Heart right ventricle (tissue), 16 donors: ENCODE measurements at regions not wholly inside any gene's neighbourhood (a gene's known extent, or its start where the extent isn't known, plus 50 kb on each side); places are given as distances from the start of the nearest gene placed in this dataset.

Experiments
- ATAC-seq, 8 donors: fragments of 200-7000 bp; cut with Tn5 transposase; one replicate each; pipeline ENCODE4 v1.9.1; 2020; ENCODE audit warnings: mild to moderate bottlenecking in 8 of 8, moderate library complexity in 8 of 8, moderate number of reproducible peaks in 1 of 8
- DNase-seq, 2 donors: peaks; one replicate each; pipeline ENCODE4 v3.0.0-alpha.2; 2020
- H3K27ac ChIP-seq, 10 donors: fragments of 200-600 bp; sonication (generic) in 2 of 10; one replicate each; pipeline versions ENCODE4 v1.5.0 to v1.8.0; 2020 to 2022; ENCODE audit warnings: mild to moderate bottlenecking in 3 of 10
- H3K27me3 ChIP-seq, 7 donors: fragments of 200-600 bp; one replicate each; pipeline ENCODE4 v1.8.0; 2021 to 2022; ENCODE audit warnings: mild to moderate bottlenecking in 2 of 7
- H3K36me3 ChIP-seq, 9 donors: fragments of 200-600 bp; sonication (generic) in 1 of 9; one replicate each; pipeline versions ENCODE4 v1.5.0 to v1.8.0; 2020 to 2022; ENCODE audit warnings: mild to moderate bottlenecking in 2 of 9
- H3K4me1 ChIP-seq, 9 donors: fragments of 200-600 bp; sonication (generic) in 1 of 9; one replicate each; pipeline versions ENCODE4 v1.5.0 to v1.8.0; 2020 to 2022; ENCODE audit warnings: mild to moderate bottlenecking in 4 of 9
- H3K4me3 ChIP-seq, 10 donors: fragments of 200-600 bp; sonication (generic) in 2 of 10; one replicate each; pipeline versions ENCODE4 v1.5.0 to v1.8.0; 2020 to 2022; ENCODE audit warnings: mild to moderate bottlenecking in 7 of 10, moderate library complexity in 2 of 10
- H3K9me3 ChIP-seq, 11 donors: fragments of 200-600 bp in 10 of 11; sonication (generic) in 2 of 11; one replicate each; pipeline versions ENCODE4 v1.5.0 to v1.8.0; 2013 to 2022; ENCODE audit warnings: mild to moderate bottlenecking in 2 of 11, control low read depth in 1 of 11, moderate library complexity in 1 of 11
- CTCF ChIP-seq, 9 donors: fragments of 200-600 bp; sonication (generic) in 2 of 9; IDR thresholded peaks; one replicate each; pipeline versions ENCODE4 v1.5.0 to v1.8.0; 2021 to 2022; ENCODE audit warnings: antibody characterized with exemption in 9 of 9, mild to moderate bottlenecking in 5 of 9, moderate library complexity in 1 of 9
- WGBS, 2 donors: extraction: QIAGEN DNeasy Blood & Tissue Kit; methylation state at CpG; one replicate each; pipeline ENCODE4 v1.1.7; 2013; ENCODE audit warnings: inconsistent platforms in 1 of 2; 5-methylcytosine and 5-hydroxymethylcytosine counted together
- intact Hi-C, 10 donors: fragments of 100-400 bp; cut with DNase I; formaldehyde crosslinking; loops; one replicate each; pipeline versions ENCODE4 v1.11.1 to v1.14.2; 2022
- donor health status: Arrhythmogenic right ventricular cardiomyopathy.
- donor health status: ischemic (EF 13 %, LVEDD 7.1; RV severe dilation, severe dysfunction).
- donor health status: healthy with polysubstance abuse.
- donor health status: DM: no; HTN: yes; CAD: no.
- donor health status: DM: no; HTN: no; CAD: no.
- donor health status: ischemic (EF 25% LVEDD 6.9; RV normal size, moderate dysfunction).
- donor health status: ischemic (EF 25% LVEDD 5.7; RV mildly dilated, moderate dysfunction).
- donor health status: healthy.
- donor health status: DM: yes; HTN: yes; CAD: no.
- donor health status: Ischemic cardiomyopathy.
- donor health status: ischemic (EF 35%, LVEDD 5.7; RV mildly dilated, moderate dysfunction).
- donor health status: nonischemic (EF 11% LVEDD 7.7; RV severe dilation, severe dysfunction).
- donor health status: DM: yes; HTN: yes; CAD: no.
- donor health status: PGD.
- donor health status: ischemic (EF 29% LVEDD 5.4; RV normal size, mild dysfunction).
- donor health status: nonischemic (EF 23%, LVEDD 6.1; RV moderate dilation, normal function).

- Histone ChIP-seq H3K9me3 (no peaks in the 10 kb centered on the region), H3K27me3 (no peaks in the 10 kb centered on the region), H3K36me3 (no peaks in the 10 kb centered on the region), H3K27ac (no peak overlapping the region), H3K4me1 (peaks cover 0 to 8% (median 0%) of the 10 kb centered on the region in 9 donors), H3K4me3 (no peak overlapping the region)
- no peak for TF ChIP-seq CTCF (IDR thresholded peaks at IDR 0.05)
- WGBS, 2 donors, result 79 to 90% methylated on average over 2 of the region's 2 CpGs
- intact Hi-C loops, result loop anchor here in 1 of 10 donors (10.0 kb wide), 1 partner anchor 102 kb away; no protein-coding TSS in a partner anchor
- DNase-seq (no peak), ATAC-seq (no peak)
Observed at GRCh38 chr6:134626589-134626988, 308.7 kb upstream of the SGK1 start.

- no peak overlapping the region for H3K27ac ChIP-seq
- TF ChIP-seq CTCF (IDR thresholded peaks at IDR 0.05), result no peak
- no peaks in the 10 kb centered on the region for H3K36me3 ChIP-seq
- no peaks in the 10 kb centered on the region for H3K27me3 ChIP-seq
- no peak for ATAC-seq
- no peak overlapping the region for H3K4me3 ChIP-seq
- intact Hi-C loops, result loop anchor here in 1 of 10 donors (10.0 kb wide), 1 partner anchor 101 kb away; no protein-coding TSS in a partner anchor
- no peak for DNase-seq
- 36 to 44% methylated on average over 2 of the region's 2 CpGs for WGBS, 2 donors
- H3K4me1 ChIP-seq, result peaks cover 0 to 4% (median 0%) of the 10 kb centered on the region in 9 donors
- H3K9me3 ChIP-seq, result no peaks in the 10 kb centered on the region
Observed at GRCh38 chr6:134626086-134626485, 308.2 kb upstream of the SGK1 start.

- no peaks in the 10 kb centered on the region for H3K9me3 ChIP-seq
- ATAC-seq (no peak), DNase-seq (no peak)
- no peak overlapping the region for H3K27ac ChIP-seq
- no peak for TF ChIP-seq CTCF (IDR thresholded peaks at IDR 0.05)
- WGBS, 2 donors, result 98% methylated on average over 6 of the region's 6 CpGs
- H3K27me3 ChIP-seq, result no peaks in the 10 kb centered on the region
- H3K4me3 ChIP-seq, result no peak overlapping the region
- H3K4me1 ChIP-seq, result peaks cover 0 to 4% (median 0%) of the 10 kb centered on the region in 9 donors
- intact Hi-C loops, result loop anchor here in 1 of 10 donors (10.0 kb wide), 1 partner anchor 100 kb away; no protein-coding TSS in a partner anchor
- H3K36me3 ChIP-seq, result no peaks in the 10 kb centered on the region
Observed at GRCh38 chr6:134624781-134625180, 306.9 kb upstream of the SGK1 start.

GRCh38 chr6:134623401-134623800, 305.5 kb upstream of the SGK1 start:
- no peak for TF ChIP-seq CTCF (IDR thresholded peaks at IDR 0.05)
- 92 to 96% methylated on average over 5 of the region's 5 CpGs for WGBS, 2 donors
- H3K27ac ChIP-seq, result no peak overlapping the region
- no peaks in the 10 kb centered on the region for H3K27me3 ChIP-seq
- DNase-seq (no peak), ATAC-seq (no peak)
- H3K36me3 ChIP-seq, result no peaks in the 10 kb centered on the region
- intact Hi-C loops, result loop anchor here in 1 of 10 donors (10.0 kb wide), 1 partner anchor 99 kb away; no protein-coding TSS in a partner anchor
- no peak overlapping the region for H3K4me3 ChIP-seq
- H3K4me1 ChIP-seq, result peaks cover 0 to 8% (median 0%) of the 10 kb centered on the region in 9 donors
- H3K9me3 ChIP-seq, result no peaks in the 10 kb centered on the region
